ENCODE measurements at regions not wholly inside any gene's neighbourhood (a gene's known extent, or its start where the extent isn't known, plus 50 kb on each side); places are given as distances from the start of the nearest gene placed in this dataset.

- TF ChIP-seq CTCF (IDR thresholded peaks at IDR 0.05; ENCODE audit: insufficient read depth, low read length, poor library complexity, severe bottlenecking): no peak
- Histone ChIP-seq H3K36me3 (ENCODE audit: control insufficient read depth, insufficient read depth, low read length) (no peaks in the 10 kb centered on the region), H3K27me3 (replicated peaks; ENCODE audit: control insufficient read depth, insufficient read depth, low read length) (no peaks in the 10 kb centered on the region), H3K4me3 (replicated peaks; ENCODE audit: low read depth, low read length) (no peak overlapping the region)
- no peak for DNase-seq (ENCODE audit: extremely low read depth, insufficient read length)
Measured at GRCh38 chr12:89183985-89184435, 168.3 kb downstream of the DUSP6 start.

DNA sequence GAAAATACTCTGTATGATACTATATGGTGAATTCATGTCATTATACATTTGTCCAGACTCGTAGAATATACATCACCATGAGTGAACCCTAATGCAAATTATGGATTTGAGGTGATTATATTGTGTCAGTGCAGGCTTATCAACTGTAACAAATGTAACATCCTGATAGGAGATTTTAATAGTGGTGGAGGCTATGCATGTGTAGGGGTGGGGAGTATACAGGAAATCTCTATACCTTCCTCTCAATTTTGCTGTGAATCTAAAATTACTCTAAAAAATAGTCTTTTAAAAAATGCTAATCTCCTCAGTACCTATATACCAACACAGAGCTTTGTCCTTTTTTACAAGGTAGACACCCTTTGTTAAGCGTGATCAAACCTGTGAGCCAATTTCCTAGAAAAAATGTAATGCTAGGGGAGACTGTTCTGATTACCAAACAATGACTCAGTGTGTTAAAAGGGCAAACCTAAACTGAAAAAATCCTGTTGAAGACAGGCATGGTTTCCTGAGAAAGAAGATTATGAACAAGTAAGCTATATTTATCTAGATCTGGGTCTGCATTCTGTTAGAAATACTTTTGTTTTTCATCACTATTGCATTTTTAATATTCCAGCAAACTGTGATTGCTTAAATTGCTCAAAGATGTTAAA lies 170.9 kb downstream of the DUSP6 start:
- no peaks in the 10 kb centered on the region for H3K27me3 ChIP-seq (replicated peaks; ENCODE audit: control insufficient read depth, insufficient read depth, low read length)
- no peak overlapping the region for H3K4me3 ChIP-seq (replicated peaks; ENCODE audit: low read depth, low read length)
- DNase-seq (ENCODE audit: extremely low read depth, insufficient read length): no peak
- H3K36me3 ChIP-seq (ENCODE audit: control insufficient read depth, insufficient read depth, low read length): no peaks in the 10 kb centered on the region
- no peak for TF ChIP-seq CTCF (IDR thresholded peaks at IDR 0.05; ENCODE audit: insufficient read depth, low read length, poor library complexity, severe bottlenecking)

- H3K4me3 ChIP-seq (replicated peaks; ENCODE audit: low read depth, low read length): no peak overlapping the region
- no peaks in the 10 kb centered on the region for H3K36me3 ChIP-seq (ENCODE audit: control insufficient read depth, insufficient read depth, low read length)
- TF ChIP-seq CTCF (IDR thresholded peaks at IDR 0.05; ENCODE audit: insufficient read depth, low read length, poor library complexity, severe bottlenecking): no peak
- H3K27me3 ChIP-seq (replicated peaks; ENCODE audit: control insufficient read depth, insufficient read depth, low read length): no peaks in the 10 kb centered on the region
- DNase-seq (ENCODE audit: extremely low read depth, insufficient read length): no peak
Measured at GRCh38 chr12:89180496-89180895, 171.8 kb downstream of the DUSP6 start.

GRCh38 chr12:89179983-89180382 lies 172.3 kb downstream of the DUSP6 start:
- TF ChIP-seq CTCF (IDR thresholded peaks at IDR 0.05; ENCODE audit: insufficient read depth, low read length, poor library complexity, severe bottlenecking): no peak
- no peak for DNase-seq (ENCODE audit: extremely low read depth, insufficient read length)
- H3K4me3 ChIP-seq (replicated peaks; ENCODE audit: low read depth, low read length): no peak overlapping the region

DNA sequence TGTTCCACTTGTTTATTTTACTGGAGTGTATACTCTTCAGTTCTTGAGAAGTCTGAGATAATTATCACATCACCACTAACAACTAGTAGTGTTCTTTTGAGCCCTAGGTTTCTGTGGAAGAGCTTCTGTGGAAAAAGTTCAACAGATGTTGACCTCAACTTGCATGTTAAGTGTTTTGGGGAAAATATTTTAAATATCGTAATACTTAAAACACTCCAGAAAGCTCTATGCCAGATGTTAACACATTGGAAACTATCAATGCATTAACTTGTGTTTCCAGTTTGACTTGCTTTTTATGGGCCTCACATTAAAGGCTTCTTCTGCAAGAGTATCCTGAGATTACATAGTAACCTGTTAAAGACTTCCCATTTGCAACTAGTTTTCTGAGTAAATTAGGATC lies 173.1 kb downstream of the DUSP6 start:
- Histone ChIP-seq H3K36me3 (ENCODE audit: control insufficient read depth, insufficient read depth, low read length) (no peaks in the 10 kb centered on the region), H3K27me3 (replicated peaks; ENCODE audit: control insufficient read depth, insufficient read depth, low read length) (no peaks in the 10 kb centered on the region), H3K4me3 (replicated peaks; ENCODE audit: low read depth, low read length) (no peak overlapping the region)
- TF ChIP-seq CTCF (IDR thresholded peaks at IDR 0.05; ENCODE audit: insufficient read depth, low read length, poor library complexity, severe bottlenecking): no peak
- no peak for DNase-seq (ENCODE audit: extremely low read depth, insufficient read length)

More at GRCh38 chr12:89179983-89180382, 172.3 kb downstream of the DUSP6 start:
- no peaks in the 10 kb centered on the region for H3K36me3 ChIP-seq (ENCODE audit: control insufficient read depth, insufficient read depth, low read length)
- H3K27me3 ChIP-seq (replicated peaks; ENCODE audit: control insufficient read depth, insufficient read depth, low read length): no peaks in the 10 kb centered on the region

Measured in GM06990 (cell line).